Stimulated activated CD4-positive, alpha-beta T cell treated with anti-CD3 and anti-CD28 coated beads, TNF-alpha, amount 100 ng/mL, for 4 hours (primary cell): ENCODE measurements at regions not wholly inside any gene's neighbourhood (a gene's known extent, or its start where the extent isn't known, plus 50 kb on each side); places are given as distances from the start of the nearest gene placed in this dataset.

ENCODE experiments used
- DNase-seq, 3 experiments: peaks; one replicate each; pipeline ENCODE4 v3.0.0-alpha.2; 2020; ENCODE audit warnings: low read depth in 3 of 3

DNA sequence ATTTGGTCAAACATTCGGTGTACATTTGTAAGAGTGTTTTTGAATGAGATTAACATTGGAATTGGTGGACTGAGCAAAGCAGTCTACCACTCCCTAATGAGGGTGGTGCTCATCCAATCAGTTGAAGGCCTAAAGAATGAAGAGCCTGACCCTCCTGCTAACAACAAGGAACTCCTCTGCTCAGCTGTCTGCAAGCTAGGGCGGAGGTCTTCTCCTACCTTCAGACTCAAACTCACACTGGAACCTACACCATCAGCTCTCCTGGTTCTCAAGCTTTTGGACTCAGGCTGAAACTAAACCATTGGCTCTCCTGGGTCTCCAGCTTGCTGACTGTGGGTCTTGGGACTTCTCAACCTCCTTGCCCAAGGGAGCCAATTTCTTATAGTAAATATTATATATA lies 55.5 kb upstream of the NPAS2 start:
- DNase-seq = no peak

DNA sequence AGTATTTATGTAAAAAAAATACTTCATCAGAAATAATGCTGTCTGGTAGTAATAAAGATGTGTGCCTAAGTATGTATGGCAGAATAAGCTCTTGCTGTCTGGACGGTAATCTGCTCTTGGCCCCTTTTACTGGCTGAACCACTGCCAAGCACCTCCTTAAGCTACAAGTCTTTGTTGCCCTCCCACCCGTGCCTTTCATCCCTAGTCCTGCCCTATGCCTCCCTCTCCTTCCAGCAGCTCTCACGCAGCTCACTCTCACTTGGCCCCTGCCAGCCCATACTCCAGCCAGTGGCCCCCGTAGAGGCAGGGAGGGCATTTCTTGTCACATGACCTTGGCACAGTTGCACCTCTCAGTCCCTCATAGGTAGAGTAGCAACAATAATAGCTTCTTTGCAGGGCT lies 54.5 kb upstream of the NPAS2 start:
- DNase-seq = no peak

DNA sequence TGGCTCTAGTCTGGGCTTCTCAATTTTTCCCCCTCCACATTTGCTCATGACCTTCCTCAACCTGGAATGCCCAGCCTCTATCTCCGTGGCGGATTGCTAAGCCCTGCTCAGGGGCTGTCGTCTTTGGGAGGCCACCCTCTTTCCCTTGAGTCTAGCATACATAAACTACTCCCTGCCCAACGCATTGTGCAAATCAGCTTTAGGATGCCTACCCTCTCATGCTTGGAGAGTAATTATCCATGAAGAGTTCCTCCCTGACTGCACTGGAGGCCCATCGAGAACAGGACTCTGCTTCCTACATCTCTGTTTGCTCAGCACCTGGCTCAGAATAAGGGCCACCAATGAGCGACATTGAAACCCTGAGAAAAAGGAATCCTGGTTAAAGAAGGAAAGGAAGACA lies 53.7 kb upstream of the NPAS2 start:
- no peak for DNase-seq

DNA sequence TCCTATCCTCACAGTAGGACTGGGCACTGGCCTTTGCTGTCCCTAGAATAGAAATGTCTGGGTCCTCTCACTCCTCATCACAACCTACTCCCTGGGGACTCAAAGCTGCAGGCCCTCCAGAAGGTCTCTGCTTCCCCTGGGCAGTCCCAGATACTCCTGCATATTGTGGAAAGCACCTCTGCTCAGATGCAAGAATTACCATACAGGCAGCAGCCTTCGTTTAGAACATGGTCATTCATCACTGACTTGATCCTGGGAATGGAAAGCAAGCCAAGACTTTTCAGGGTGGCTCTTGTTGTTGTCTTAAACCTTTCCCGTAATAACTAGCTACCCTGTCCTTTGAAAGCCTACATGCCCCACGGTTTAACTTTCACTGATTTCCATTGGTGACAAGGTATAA lies 53.1 kb upstream of the NPAS2 start:
- DNase-seq = no peak

DNA sequence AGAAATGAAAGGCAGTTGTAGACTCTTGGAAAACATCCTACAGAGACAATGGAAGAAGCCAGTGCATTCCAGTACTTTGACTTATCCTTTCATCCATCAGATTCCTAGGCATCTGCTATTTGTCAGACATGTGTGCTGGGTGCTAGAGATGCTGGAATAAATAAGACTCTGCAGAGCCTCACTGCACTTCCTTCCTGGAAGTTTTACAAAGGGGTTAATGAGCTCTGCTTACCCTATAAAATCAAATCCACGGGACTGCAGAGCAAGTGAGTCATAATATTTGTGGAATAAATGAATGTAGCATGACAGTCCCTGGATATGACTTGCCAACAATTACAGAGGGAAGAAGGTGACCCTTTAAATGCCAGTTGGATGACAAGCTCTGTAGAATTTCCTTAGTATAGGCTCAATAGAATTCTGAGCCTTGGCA lies 52.7 kb upstream of the NPAS2 start:
- no peak for DNase-seq

DNA sequence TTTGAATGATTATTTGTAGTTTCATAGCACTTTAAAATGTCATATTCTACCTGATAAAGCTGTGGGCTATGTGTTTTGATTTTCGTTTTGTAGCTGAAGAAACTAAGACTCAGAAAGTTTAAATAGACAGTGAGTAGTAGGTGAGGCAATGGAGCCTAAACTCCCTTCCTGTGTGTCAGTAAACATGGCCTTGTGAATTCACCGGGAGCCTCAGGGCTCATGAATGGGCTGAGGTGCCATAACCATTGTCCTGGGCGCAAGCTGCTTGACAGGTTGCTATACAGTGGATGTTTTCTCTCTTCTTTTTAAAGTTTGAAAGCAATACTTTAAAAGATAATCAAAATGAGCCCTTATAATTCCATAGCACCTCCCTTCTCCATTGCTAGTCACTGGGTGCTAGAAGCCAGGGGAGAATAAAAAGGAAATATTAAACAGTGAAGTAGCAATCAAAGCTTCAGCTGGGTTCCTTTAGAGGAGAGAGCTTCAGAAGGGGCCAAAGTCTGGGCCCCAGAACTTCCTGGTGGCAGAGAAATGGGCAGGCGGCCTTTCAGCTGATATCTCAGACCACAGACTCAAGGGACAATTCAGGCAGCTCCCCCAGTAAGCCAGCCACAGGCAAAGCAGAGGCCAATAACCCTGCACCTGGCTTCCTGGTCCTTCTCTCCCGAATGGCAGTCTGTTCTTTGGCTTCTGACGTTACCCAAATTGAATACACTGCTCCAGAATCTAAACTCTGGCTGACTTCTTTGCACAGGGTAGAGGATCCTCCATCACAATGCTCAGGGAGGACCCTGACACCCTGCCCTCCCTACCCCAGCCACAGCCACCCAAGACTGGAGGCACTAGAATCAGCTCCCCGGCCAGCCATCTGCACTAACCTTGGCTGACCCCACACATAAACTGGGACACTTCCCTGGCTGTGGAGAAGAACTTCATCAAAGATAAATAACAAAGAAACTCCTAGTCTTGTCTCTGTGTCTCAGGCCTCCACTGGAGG lies 51.8 kb upstream of the NPAS2 start:
- no peak for DNase-seq
